B cell (primary cell): ENCODE measurements at regions not wholly inside any gene's neighbourhood (a gene's known extent, or its start where the extent isn't known, plus 50 kb on each side); places are given as distances from the start of the nearest gene placed in this dataset.

Source experiments
- ATAC-seq: fragments of 200-7000 bp; cut with Tn5 transposase; one replicate; pipeline ENCODE4 v1.10.0; 2021; ENCODE audit warnings: low read depth, mild to moderate bottlenecking, moderate number of reproducible peaks, moderate library complexity
- CTCF ChIA-PET: fragments of 350-600 bp; sonication (Branson Sonifier 250); formaldehyde crosslinking; loops from one replicate; lab custom pipeline; 2021; ENCODE audit warnings: antibody characterized with exemption, inconsistent platforms; lab: Charles Lee
- POLR2A ChIA-PET: fragments of 350-600 bp; sonication (Branson Sonifier 250); formaldehyde crosslinking; loops from one replicate; lab custom pipeline; 2021; ENCODE audit warnings: antibody characterized with exemption; lab: Charles Lee
- DNase-seq: peaks from one replicate; pipeline ENCODE4 v3.0.0; 2013
- H2AFZ ChIP-seq: 2 replicates; pipeline ENCODE4 v1.6.1; 2012; ENCODE audit warnings: mild to moderate bottlenecking, low read depth, low read length; ENCODE audit not compliant: insufficient read depth, poor library complexity, severe bottlenecking
- H3K27ac ChIP-seq, 2 donors: 1 replicate in 1 of 2; 2 replicates in 1 of 2; pipeline ENCODE4 v1.5.1; 2012 to 2013; ENCODE audit warnings: low read length in 2 of 2, mild to moderate bottlenecking in 2 of 2, moderate library complexity in 1 of 2
- H3K27me3 ChIP-seq, 4 experiments: fragments of 200-600 bp in 1 of 4; sonication (generic) in 1 of 4; replicated peaks in 1 of 4; 1 replicate in 2 of 4; 2 replicates in 2 of 4; pipeline versions ENCODE4 v1.6.1 to v1.7.0; 2013 to 2016; ENCODE audit warnings: low read length in 3 of 4, mild to moderate bottlenecking in 2 of 4, mixed read lengths in 1 of 4, moderate library complexity in 1 of 4; ENCODE audit not compliant: insufficient read depth in 4 of 4, control insufficient read depth in 3 of 4; ENCODE audit errors: control extremely low read depth in 1 of 4
- H3K36me3 ChIP-seq, 2 experiments: replicated peaks in 1 of 2; 1 replicate in 1 of 2; 2 replicates in 1 of 2; pipeline versions ENCODE4 v1.6.1 to v1.7.1; 2013; ENCODE audit warnings: low read length in 1 of 2; ENCODE audit not compliant: insufficient read depth in 2 of 2, control insufficient read depth in 1 of 2; ENCODE audit errors: control extremely low read depth in 1 of 2, extremely low read depth in 1 of 2
- H3K4me1 ChIP-seq, 2 donors: fragments of 200-600 bp in 1 of 2; sonication (generic) in 1 of 2; 1 replicate in 1 of 2; 2 replicates in 1 of 2; pipeline versions ENCODE4 v1.5.1 to v1.6.1; 2013 to 2017; ENCODE audit warnings: low read length in 2 of 2; ENCODE audit not compliant: control insufficient read depth in 2 of 2, insufficient read depth in 2 of 2
- H3K4me2 ChIP-seq: replicated peaks from 2 replicates; pipeline ENCODE3; 2012; ENCODE audit warnings: mild to moderate bottlenecking, low read depth, low read length; ENCODE audit not compliant: poor library complexity, severe bottlenecking
- H3K4me3 ChIP-seq, 5 experiments: fragments of 200-600 bp in 1 of 5; sonication (generic) in 1 of 5; 1 replicate in 3 of 5; 2 replicates in 2 of 5; pipeline versions ENCODE4 v1.5.1 to v1.7.0; 2011 to 2016; ENCODE audit warnings: low read length in 4 of 5, mild to moderate bottlenecking in 4 of 5, low read depth in 2 of 5, control low read depth in 1 of 5, moderate library complexity in 1 of 5; ENCODE audit not compliant: insufficient read depth in 1 of 5; ENCODE audit errors: control extremely low read depth in 1 of 5, extremely low read depth in 1 of 5
- H3K79me2 ChIP-seq: fragments of 200-600 bp; sonication (generic); one replicate; pipeline ENCODE4 v1.6.0; 2016; ENCODE audit warnings: low read length; ENCODE audit not compliant: control insufficient read depth, insufficient read depth
- H3K9ac ChIP-seq: fragments of 200-600 bp; sonication (generic); 2 replicates; pipeline ENCODE4 v1.6.1; 2017; ENCODE audit warnings: mild to moderate bottlenecking, low read length, moderate library complexity
- H3K9me3 ChIP-seq, 3 donors: one replicate each; pipeline versions ENCODE4 v1.6.1 to v1.7.1; 2013; ENCODE audit warnings: low read length in 2 of 3; ENCODE audit not compliant: control insufficient read depth in 2 of 3, insufficient read depth in 1 of 3; ENCODE audit errors: control extremely low read depth in 1 of 3
- H4K20me1 ChIP-seq: 2 replicates; pipeline ENCODE4 v1.6.0; 2012; ENCODE audit warnings: mild to moderate bottlenecking, low read length; ENCODE audit not compliant: insufficient read depth, control insufficient read depth, poor library complexity, severe bottlenecking
- H3K27ac Mint-ChIP-seq: one replicate; pipeline ENCODE4 v1.8.0; 2021; ENCODE audit warnings: mixed read lengths
- H3K27me3 Mint-ChIP-seq: one replicate; pipeline ENCODE4 v1.8.0; 2021; ENCODE audit warnings: mixed read lengths
- H3K4me1 Mint-ChIP-seq: one replicate; pipeline ENCODE4 v1.8.0; 2021; ENCODE audit warnings: mixed read lengths
- H3K4me3 Mint-ChIP-seq: one replicate; pipeline ENCODE4 v1.8.0; 2021; ENCODE audit warnings: mixed read lengths
- H3K9me3 Mint-ChIP-seq: one replicate; pipeline ENCODE4 v1.8.0; 2022; ENCODE audit warnings: mixed read lengths; ENCODE audit not compliant: insufficient read depth
- EZH2 ChIP-seq: IDR thresholded peaks from 2 replicates; pipeline ENCODE4 v1.6.1; 2012; ENCODE audit warnings: borderline replicate concordance, low read depth, mild to moderate bottlenecking, moderate library complexity, low read length; ENCODE audit not compliant: insufficient read depth, poor library complexity, severe bottlenecking
- WGBS: methylation state at CpG from one replicate; pipeline ENCODE4 v1.1.5; 2013; ENCODE audit warnings: missing lambda C conversion rate; ENCODE audit not compliant: insufficient coverage; 5-methylcytosine and 5-hydroxymethylcytosine counted together
- intact Hi-C: fragments of 100-400 bp; cut with micrococcal nuclease; formaldehyde crosslinking; loops from one replicate; pipeline ENCODE4 v1.10.0; 2022
- TF ChIP-seq, protein P1 (sequence below): fragments of 200-600 bp; IDR thresholded peaks from one replicate; pipeline ENCODE4 v1.8.0; 2022; ENCODE audit warnings: antibody characterized with exemption, mild to moderate bottlenecking

- no peaks in the 10 kb centered on the region for H3K4me1 Mint-ChIP-seq
- DNase-seq = no peak
- H3K27me3 ChIP-seq = no peaks in the 10 kb centered on the region
- H3K4me3 Mint-ChIP-seq = no peak overlapping the region
- H3K9ac ChIP-seq = no peak overlapping the region
- no peaks in the 10 kb centered on the region for H3K9me3 Mint-ChIP-seq
- H3K27ac Mint-ChIP-seq = no peak overlapping the region
- CTCF ChIA-PET = interaction anchor here (0.7 kb wide), 1 partner anchor 530 kb away, joined by 3 read pairs; no protein-coding TSS in a partner anchor
- no peaks in the 10 kb centered on the region for H3K9me3 ChIP-seq
- intact Hi-C loops = no loop called here
- TF ChIP-seq, protein P1, sequence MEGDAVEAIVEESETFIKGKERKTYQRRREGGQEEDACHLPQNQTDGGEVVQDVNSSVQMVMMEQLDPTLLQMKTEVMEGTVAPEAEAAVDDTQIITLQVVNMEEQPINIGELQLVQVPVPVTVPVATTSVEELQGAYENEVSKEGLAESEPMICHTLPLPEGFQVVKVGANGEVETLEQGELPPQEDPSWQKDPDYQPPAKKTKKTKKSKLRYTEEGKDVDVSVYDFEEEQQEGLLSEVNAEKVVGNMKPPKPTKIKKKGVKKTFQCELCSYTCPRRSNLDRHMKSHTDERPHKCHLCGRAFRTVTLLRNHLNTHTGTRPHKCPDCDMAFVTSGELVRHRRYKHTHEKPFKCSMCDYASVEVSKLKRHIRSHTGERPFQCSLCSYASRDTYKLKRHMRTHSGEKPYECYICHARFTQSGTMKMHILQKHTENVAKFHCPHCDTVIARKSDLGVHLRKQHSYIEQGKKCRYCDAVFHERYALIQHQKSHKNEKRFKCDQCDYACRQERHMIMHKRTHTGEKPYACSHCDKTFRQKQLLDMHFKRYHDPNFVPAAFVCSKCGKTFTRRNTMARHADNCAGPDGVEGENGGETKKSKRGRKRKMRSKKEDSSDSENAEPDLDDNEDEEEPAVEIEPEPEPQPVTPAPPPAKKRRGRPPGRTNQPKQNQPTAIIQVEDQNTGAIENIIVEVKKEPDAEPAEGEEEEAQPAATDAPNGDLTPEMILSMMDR = no peak
- TF ChIP-seq EZH2 = no peak
- H2AFZ ChIP-seq = no peak overlapping the region
- no peaks in the 10 kb centered on the region for H4K20me1 ChIP-seq
- H3K27ac ChIP-seq = no peak overlapping the region
- no peak for ATAC-seq
- H3K27me3 Mint-ChIP-seq = no peaks in the 10 kb centered on the region
- no peaks in the 10 kb centered on the region for H3K79me2 ChIP-seq
- no peak overlapping the region for H3K4me3 ChIP-seq
- no peaks in the 10 kb centered on the region for H3K4me1 ChIP-seq
- no peaks in the 10 kb centered on the region for H3K36me3 ChIP-seq
- POLR2A ChIA-PET = no interaction called here
- no CpG with 5 or more reads among the region's 4 CpGs for WGBS
- no peak overlapping the region for H3K4me2 ChIP-seq
These were observed 539.8 kb upstream of the ZNF608 start for GRCh38 chr5:125286271-125286670.

DNA sequence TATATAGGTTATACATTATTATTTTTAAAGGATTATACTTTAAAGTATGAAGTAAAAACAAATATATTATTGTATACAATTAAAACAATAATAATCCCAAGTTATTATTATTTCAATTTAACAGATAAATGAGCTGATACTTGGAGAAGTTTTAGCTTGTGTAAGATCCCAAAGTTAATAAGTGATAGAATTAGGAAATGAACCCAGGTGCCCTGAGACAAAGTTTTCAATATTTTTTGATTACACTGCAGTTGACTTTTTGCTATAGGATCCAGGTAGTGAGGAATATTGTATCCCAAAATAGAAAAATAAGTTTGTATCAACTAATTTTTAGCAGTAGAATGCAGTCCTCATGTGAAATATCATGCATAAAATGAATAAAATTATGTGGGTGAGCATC is 543.2 kb upstream of the ZNF608 start:
- Histone ChIP-seq H3K36me3 (no peaks in the 10 kb centered on the region), H3K4me1 (peaks cover 5 to 16% of the 10 kb centered on the region in 2 donors), H3K4me2 (no peak overlapping the region), H3K27ac (no peak overlapping the region), H2AFZ (no peak overlapping the region), H4K20me1 (no peaks in the 10 kb centered on the region), H3K9me3 (no peaks in the 10 kb centered on the region), H3K4me3 (no peak overlapping the region), H3K27me3 (no peaks in the 10 kb centered on the region), H3K9ac (no peak overlapping the region), H3K79me2 (no peaks in the 10 kb centered on the region)
- ATAC-seq (no peak), DNase-seq (no peak)
- TF ChIP-seq EZH2 = no peak
- TF ChIP-seq, protein P1 = no peak
- POLR2A ChIA-PET = no interaction called here
- H3K9me3 Mint-ChIP-seq = no peaks in the 10 kb centered on the region
- H3K27me3 Mint-ChIP-seq = no peaks in the 10 kb centered on the region
- CTCF ChIA-PET = no interaction called here
- intact Hi-C loops = no loop called here
- no peak overlapping the region for H3K4me3 Mint-ChIP-seq
- H3K27ac Mint-ChIP-seq = no peak overlapping the region
- peaks cover 14% of the 10 kb centered on the region for H3K4me1 Mint-ChIP-seq
